Daoy (cell line): ENCODE measurements at regions not wholly inside any gene's neighbourhood (a gene's known extent, or its start where the extent isn't known, plus 50 kb on each side); places are given as distances from the start of the nearest gene placed in this dataset.
"Not testable (repeated sequence)": the region's sequence is repeated elsewhere in the genome, so short reads cannot be mapped to it uniquely, and the experiment has no call there.

Source experiments
- DNase-seq: peaks from one replicate; pipeline ENCODE4 v3.0.0-alpha.2; 2015; ENCODE audit warnings: low read depth

- DNase-seq: no peak
These were observed 61.2 kb downstream of the VIP start for GRCh38 chr6:152811785-152812184.

GRCh38 chr6:152815230-152815872 is 64.8 kb downstream of the VIP start:
- DNase-seq: no peak

GRCh38 chr6:152816055-152816454 is 65.5 kb downstream of the VIP start:
- no peak for DNase-seq

- no peak for DNase-seq
These were observed 70.9 kb downstream of the VIP start for GRCh38 chr6:152821525-152821924.

GRCh38 chr6:152824666-152825065 is 74.1 kb downstream of the VIP start:
- DNase-seq: no peak

- DNase-seq: no peak
These were observed 77.8 kb downstream of the VIP start for GRCh38 chr6:152828431-152828830.

- not testable (repeated sequence) for DNase-seq
These were observed 83.8 kb downstream of the VIP start for GRCh38 chr6:152834366-152834765.

- no peak for DNase-seq
These were observed 85.9 kb downstream of the VIP start for GRCh38 chr6:152836523-152836922.

GRCh38 chr6:152845421-152845820 is 94.8 kb downstream of the VIP start:
- no peak for DNase-seq

- peak; percentile 71 for DNase-seq
These were observed 96.2 kb downstream of the VIP start for GRCh38 chr6:152846825-152847224.

- no peak for DNase-seq
These were observed 98.3 kb downstream of the VIP start for GRCh38 chr6:152848919-152849318.

GRCh38 chr6:152854086-152854795 is 103.6 kb downstream of the VIP start:
- no peak for DNase-seq

- DNase-seq: no peak
These were observed 107.5 kb downstream of the VIP start for GRCh38 chr6:152858141-152858540.

GRCh38 chr6:152859225-152859624 is 108.6 kb downstream of the VIP start:
- peak; percentile 17 for DNase-seq

GRCh38 chr6:152863618-152864326 is 113.2 kb downstream of the VIP start:
- peak; percentile 79 for DNase-seq

- DNase-seq: no peak
These were observed 108.6 kb downstream of the FBXO5 start for GRCh38 chr6:152874267-152874666.

GRCh38 chr6:152874846-152875568 is 107.8 kb downstream of the FBXO5 start:
- no peak for DNase-seq

GRCh38 chr6:152879681-152880080 is 103.2 kb downstream of the FBXO5 start:
- DNase-seq: no peak

GRCh38 chr6:152893187-152893586 is 89.7 kb downstream of the FBXO5 start:
- no peak for DNase-seq

GRCh38 chr6:152896923-152897322 is 85.9 kb downstream of the FBXO5 start:
- DNase-seq: no peak

GRCh38 chr6:152897807-152898399 is 84.9 kb downstream of the FBXO5 start:
- peak; percentile 81 for DNase-seq

GRCh38 chr6:152904678-152905077 is 78.2 kb downstream of the FBXO5 start:
- DNase-seq: no peak
